BLaER1 (cell line): ENCODE measurements at regions not wholly inside any gene's neighbourhood (a gene's known extent, or its start where the extent isn't known, plus 50 kb on each side); places are given as distances from the start of the nearest gene placed in this dataset.

Experiments used
- H3K27ac ChIP-seq: shearing (Covaris generic); formaldehyde crosslinking; 2 replicates; pipeline ENCODE4 v1.8.1; 2022
- H3K27me3 ChIP-seq: shearing (Covaris generic); formaldehyde crosslinking; 2 replicates; pipeline ENCODE4 v1.8.1; 2022
- H3K36me3 ChIP-seq: shearing (Covaris generic); formaldehyde crosslinking; 2 replicates; pipeline ENCODE4 v1.8.1; 2022
- H3K4me1 ChIP-seq: shearing (Covaris generic); formaldehyde crosslinking; 2 replicates; pipeline ENCODE4 v1.8.1; 2022
- H3K4me2 ChIP-seq: shearing (Covaris generic); formaldehyde crosslinking; 2 replicates; pipeline ENCODE4 v1.8.1; 2022
- H3K4me3 ChIP-seq: shearing (Covaris generic); formaldehyde crosslinking; 2 replicates; pipeline ENCODE4 v1.8.1; 2022
- H3K9ac ChIP-seq: shearing (Covaris generic); formaldehyde crosslinking; 2 replicates; pipeline ENCODE4 v1.8.1; 2022
- H3K9me3 ChIP-seq: shearing (Covaris generic); formaldehyde crosslinking; 2 replicates; pipeline ENCODE4 v1.8.1; 2022
- H4K20me1 ChIP-seq: shearing (Covaris generic); formaldehyde crosslinking; 2 replicates; pipeline ENCODE4 v1.8.1; 2022
- Cebpa-rat ChIP-seq: shearing (Covaris generic); IDR thresholded peaks from 2 replicates; pipeline ENCODE4 v1.8.1; 2022

DNA sequence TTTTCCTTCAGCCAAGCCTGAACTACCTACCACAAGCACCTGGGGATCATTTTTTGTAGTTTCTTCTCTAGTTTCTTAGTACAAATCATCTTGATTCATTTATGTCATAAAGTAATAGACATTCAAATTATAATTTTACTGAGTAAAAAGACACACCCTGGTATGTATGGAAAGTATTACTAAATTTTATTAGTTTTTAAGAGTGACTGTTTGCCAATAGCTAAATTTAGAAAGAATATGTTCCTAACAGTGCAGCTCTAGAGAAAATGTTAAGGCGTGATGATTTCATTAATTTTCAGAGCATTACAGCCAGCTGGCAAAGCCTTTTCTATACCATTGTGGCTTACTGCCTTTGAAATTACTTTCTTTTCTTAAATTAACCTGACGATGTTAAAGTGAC lies 612.0 kb upstream of the KCNMB2 start:
- no peaks in the 10 kb centered on the region for H3K27me3 ChIP-seq
- TF ChIP-seq Cebpa-rat = no peak
- no peak overlapping the region for H3K4me2 ChIP-seq
- H3K4me1 ChIP-seq = peaks cover 38% of the 10 kb centered on the region
- no peak overlapping the region for H3K9ac ChIP-seq
- H3K27ac ChIP-seq = no peak overlapping the region
- H3K4me3 ChIP-seq = no peak overlapping the region
- H3K36me3 ChIP-seq = peaks cover 14% of the 10 kb centered on the region; the same call in 1 of the 2 replicates
- peaks cover 50% of the 10 kb centered on the region for H3K9me3 ChIP-seq
- H4K20me1 ChIP-seq = no peaks in the 10 kb centered on the region

GRCh38 chr3:177928172-177928873 lies 607.9 kb upstream of the KCNMB2 start:
- H3K4me2 ChIP-seq = peak overlapping the region; percentile 80
- H3K4me3 ChIP-seq = peak overlapping the region; percentile 16
- H3K27me3 ChIP-seq = no peaks in the 10 kb centered on the region
- peaks cover 71% of the 10 kb centered on the region for H3K4me1 ChIP-seq
- peak overlapping the region; percentile 62 for H3K9ac ChIP-seq
- TF ChIP-seq Cebpa-rat = no peak
- peak overlapping the region; percentile 89 for H3K27ac ChIP-seq
- peaks cover 42% of the 10 kb centered on the region for H3K9me3 ChIP-seq
- H3K36me3 ChIP-seq = peaks cover 14% of the 10 kb centered on the region; the same call in 1 of the 2 replicates
- H4K20me1 ChIP-seq = no peaks in the 10 kb centered on the region

DNA sequence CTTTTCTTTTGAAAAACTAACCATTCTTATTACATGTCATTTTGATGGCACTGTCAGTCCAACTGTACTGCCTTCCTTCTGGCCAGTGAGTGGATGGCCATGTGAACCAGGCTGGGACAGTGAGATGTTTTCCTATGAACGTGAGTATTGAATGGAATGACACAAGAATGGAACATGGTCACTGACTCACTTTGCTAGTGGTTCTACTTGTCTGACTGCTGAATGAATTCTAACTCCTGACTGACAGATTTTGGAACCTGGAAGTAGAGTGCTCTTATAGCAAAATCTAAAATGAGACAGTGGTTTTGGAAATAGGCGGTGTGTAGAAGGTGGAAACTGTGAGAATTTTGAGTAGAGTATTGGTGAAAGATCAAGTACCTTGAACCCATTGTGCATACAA lies 606.9 kb upstream of the KCNMB2 start:
- peaks cover 34% of the 10 kb centered on the region for H3K9me3 ChIP-seq
- no peaks in the 10 kb centered on the region for H4K20me1 ChIP-seq
- H3K4me3 ChIP-seq = peak overlapping the region; percentile 7; the same call in 1 of the 2 replicates
- H3K27ac ChIP-seq = peak overlapping the region; percentile 89
- H3K9ac ChIP-seq = no peak overlapping the region
- peaks cover 81% of the 10 kb centered on the region for H3K4me1 ChIP-seq
- peaks cover 14% of the 10 kb centered on the region; the same call in 1 of the 2 replicates for H3K36me3 ChIP-seq
- peak overlapping the region; percentile 80 for H3K4me2 ChIP-seq
- no peaks in the 10 kb centered on the region for H3K27me3 ChIP-seq
- no peak for TF ChIP-seq Cebpa-rat

DNA sequence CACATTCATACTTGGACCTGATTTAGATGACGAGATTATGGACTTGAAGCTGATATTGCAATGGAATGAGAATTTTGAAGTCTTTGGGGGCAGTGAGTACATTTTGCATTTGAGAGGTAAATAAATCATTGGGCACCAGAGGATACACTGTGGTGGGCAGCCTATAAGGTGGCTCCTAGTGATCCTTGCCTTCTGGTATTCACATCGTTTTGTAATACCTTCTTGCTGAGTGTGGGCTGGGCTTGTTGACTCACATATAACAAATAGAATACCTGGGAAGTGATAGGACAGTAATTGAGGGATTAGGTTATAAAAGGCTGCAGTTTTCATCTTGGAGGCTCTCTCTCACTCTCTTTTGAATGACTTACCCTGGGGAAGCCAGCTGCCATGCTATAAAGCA lies 605.5 kb upstream of the KCNMB2 start:
- peak overlapping the region; percentile 80 for H3K4me2 ChIP-seq
- 0 out of 2 replicates have a peak overlapping the region, but pooled peaks have one; percentile 31 for H3K9ac ChIP-seq

DNA sequence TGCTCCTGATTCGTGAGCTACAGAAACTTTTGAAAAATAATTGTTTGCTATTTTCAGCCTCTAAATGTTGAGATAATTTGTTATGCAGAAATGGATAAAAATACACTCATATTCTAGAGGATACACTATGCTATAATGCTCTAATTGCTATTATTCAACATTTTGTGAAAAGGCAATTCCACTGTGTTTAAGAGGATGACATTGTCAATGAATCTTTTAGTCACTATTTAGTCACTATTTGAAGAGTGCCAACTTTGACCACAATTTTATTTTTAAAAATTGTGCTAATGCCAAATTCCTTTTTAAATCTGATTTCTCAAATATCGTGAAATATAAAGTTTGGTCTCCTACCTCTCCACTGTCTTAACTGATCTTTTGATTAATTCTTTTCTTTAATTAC lies 604.9 kb upstream of the KCNMB2 start:
- Histone ChIP-seq H3K9me3 (peaks cover 14% of the 10 kb centered on the region), H3K4me3 (peak overlapping the region; percentile 20; the same call in 1 of the 2 replicates), H3K4me2 (peak overlapping the region; percentile 80), H3K4me1 (peaks cover 100% of the 10 kb centered on the region), H4K20me1 (no peaks in the 10 kb centered on the region), H3K36me3 (peaks cover 5% of the 10 kb centered on the region; the same call in 1 of the 2 replicates), H3K9ac (peak overlapping the region; percentile 72; the same call in 1 of the 2 replicates), H3K27ac (peak overlapping the region; percentile 89), H3K27me3 (no peaks in the 10 kb centered on the region)
- TF ChIP-seq Cebpa-rat = no peak

More for the DNA sequence above, 605.5 kb upstream of the KCNMB2 start:
- H3K9me3 ChIP-seq = peaks cover 19% of the 10 kb centered on the region
- peaks cover 95% of the 10 kb centered on the region for H3K4me1 ChIP-seq
- H4K20me1 ChIP-seq = no peaks in the 10 kb centered on the region
- H3K4me3 ChIP-seq = peak overlapping the region; percentile 20; the same call in 1 of the 2 replicates
- peaks cover 7% of the 10 kb centered on the region; the same call in 1 of the 2 replicates for H3K36me3 ChIP-seq
- peak overlapping the region; percentile 89 for H3K27ac ChIP-seq
- TF ChIP-seq Cebpa-rat = no peak
- H3K27me3 ChIP-seq = no peaks in the 10 kb centered on the region

DNA sequence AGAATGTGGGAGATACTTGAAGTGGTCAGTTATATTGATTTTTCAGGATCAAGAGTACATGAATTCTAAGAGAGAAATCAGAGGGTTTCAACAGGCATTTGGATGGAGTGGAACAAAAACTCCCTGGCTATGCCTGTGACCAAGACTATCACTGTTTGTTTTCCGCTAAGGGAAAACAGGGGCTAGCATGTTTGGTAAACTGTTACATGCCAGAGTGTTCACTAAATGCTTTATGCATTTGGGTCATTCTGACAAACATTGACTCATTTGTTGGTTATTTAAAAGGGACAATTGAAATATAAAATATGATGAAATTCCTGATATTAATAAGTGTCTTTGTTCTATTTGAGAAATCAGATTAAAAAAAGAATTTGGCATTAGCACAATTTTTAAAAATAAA lies 603.9 kb upstream of the KCNMB2 start:
- TF ChIP-seq Cebpa-rat = no peak
- peaks cover 100% of the 10 kb centered on the region for H3K4me1 ChIP-seq
- H3K9me3 ChIP-seq = peaks cover 7% of the 10 kb centered on the region; the same call in 1 of the 2 replicates
- H3K4me2 ChIP-seq = peak overlapping the region; percentile 80
- H3K4me3 ChIP-seq = no peak overlapping the region
- peak overlapping the region; percentile 89 for H3K27ac ChIP-seq
- no peaks in the 10 kb centered on the region for H4K20me1 ChIP-seq
- peak overlapping the region; percentile 72 for H3K9ac ChIP-seq
- no peaks in the 10 kb centered on the region for H3K27me3 ChIP-seq
- H3K36me3 ChIP-seq = no peaks in the 10 kb centered on the region

- peak overlapping the region; percentile 70 for H3K9ac ChIP-seq
Measured at GRCh38 chr3:177932750-177933660, 603.2 kb upstream of the KCNMB2 start.

GRCh38 chr3:177934001-177934891 lies 602.0 kb upstream of the KCNMB2 start:
- TF ChIP-seq Cebpa-rat = no peak
- Histone ChIP-seq H3K27me3 (no peaks in the 10 kb centered on the region), H3K9ac (peak overlapping the region; percentile 69)

More at GRCh38 chr3:177932750-177933660, 603.2 kb upstream of the KCNMB2 start:
- H3K27me3 ChIP-seq = no peaks in the 10 kb centered on the region
- H3K27ac ChIP-seq = peak overlapping the region; percentile 89
- H3K9me3 ChIP-seq = peaks cover 10% of the 10 kb centered on the region; the same call in 1 of the 2 replicates
- peaks cover 100% of the 10 kb centered on the region for H3K4me1 ChIP-seq
- TF ChIP-seq Cebpa-rat = no peak
- peak overlapping the region; percentile 26; the same call in 1 of the 2 replicates for H3K4me3 ChIP-seq
- no peaks in the 10 kb centered on the region for H4K20me1 ChIP-seq
- H3K36me3 ChIP-seq = no peaks in the 10 kb centered on the region; the same call in 1 of the 2 replicates
- peak overlapping the region; percentile 80 for H3K4me2 ChIP-seq

More at GRCh38 chr3:177934001-177934891, 602.0 kb upstream of the KCNMB2 start:
- H3K9me3 ChIP-seq = peaks cover 20% of the 10 kb centered on the region; the same call in 1 of the 2 replicates
- H3K27ac ChIP-seq = peak overlapping the region; percentile 89
- H3K4me1 ChIP-seq = peaks cover 89% of the 10 kb centered on the region
- H3K36me3 ChIP-seq = peaks cover 9% of the 10 kb centered on the region; the same call in 1 of the 2 replicates
- no peaks in the 10 kb centered on the region for H4K20me1 ChIP-seq
- peak overlapping the region; percentile 80 for H3K4me2 ChIP-seq
- H3K4me3 ChIP-seq = peak overlapping the region; percentile 34
